ENCODE measurements at regions not wholly inside any gene's neighbourhood (a gene's known extent, or its start where the extent isn't known, plus 50 kb on each side); places are given as distances from the start of the nearest gene placed in this dataset.

- BruUV-seq (replicated peaks): no TSS peak
- POLR2A ChIA-PET: no interaction called here
- Histone ChIP-seq H3K9me3 (peaks cover 8% of the 10 kb centered on the region; the same call in 1 of the 2 replicates), H3K4me1 (no peaks in the 10 kb centered on the region), H3K27me3 (replicated peaks; ENCODE audit: control insufficient read depth, insufficient read depth, low read length) (no peaks in the 10 kb centered on the region), H3K4me3 (ENCODE audit: low read depth, low read length) (no peak overlapping the region), H3K36me3 (ENCODE audit: control insufficient read depth, insufficient read depth, low read length) (no peaks in the 10 kb centered on the region)
- Mint-ChIP-seq H3K27ac (ENCODE audit: unreplicated experiment) (no peak overlapping the region), H3K27me3 (ENCODE audit: insufficient read depth, unreplicated experiment) (peaks cover 11% of the 10 kb centered on the region), H3K4me1 (ENCODE audit: low read depth, unreplicated experiment) (no peaks in the 10 kb centered on the region), H3K4me3 (ENCODE audit: unreplicated experiment) (no peak overlapping the region), H3K36me3 (ENCODE audit: insufficient read depth, unreplicated experiment) (no peaks in the 10 kb centered on the region), H3K9me3 (ENCODE audit: unreplicated experiment) (no peaks in the 10 kb centered on the region)
- no peak for DNase-seq
- CTCF ChIA-PET: no interaction called here
- TF ChIP-seq CTCF (IDR thresholded peaks at IDR 0.05; ENCODE audit: insufficient read depth in 1 of 2, low read depth in 1 of 2, low read length in 1 of 2, severe bottlenecking in 1 of 2, unreplicated experiment in 1 of 2): no peak
- intact Hi-C loops (cut with micrococcal nuclease; ENCODE audit: unreplicated experiment): no loop called here
These were observed 381.1 kb upstream of the ZFP64 start for GRCh38 chr20:52572687-52573086.

GRCh38 chr20:52569201-52569600 lies 377.6 kb upstream of the ZFP64 start:
- TF ChIP-seq CTCF (IDR thresholded peaks at IDR 0.05; ENCODE audit: insufficient read depth in 1 of 2, low read depth in 1 of 2, low read length in 1 of 2, severe bottlenecking in 1 of 2, unreplicated experiment in 1 of 2): no peak

GRCh38 chr20:52565614-52566013 lies 374.0 kb upstream of the ZFP64 start:
- Histone ChIP-seq H3K4me3 (ENCODE audit: low read depth, low read length) (no peak overlapping the region), H3K9me3 (no peaks in the 10 kb centered on the region), H3K27me3 (replicated peaks; ENCODE audit: control insufficient read depth, insufficient read depth, low read length) (no peaks in the 10 kb centered on the region), H3K36me3 (ENCODE audit: control insufficient read depth, insufficient read depth, low read length) (no peaks in the 10 kb centered on the region), H3K4me1 (no peaks in the 10 kb centered on the region)
- POLR2A ChIA-PET: no interaction called here
- H3K36me3 Mint-ChIP-seq (ENCODE audit: insufficient read depth, unreplicated experiment): no peaks in the 10 kb centered on the region
- no peak for DNase-seq
- H3K9me3 Mint-ChIP-seq (ENCODE audit: unreplicated experiment): no peaks in the 10 kb centered on the region
- H3K4me1 Mint-ChIP-seq (ENCODE audit: low read depth, unreplicated experiment): no peaks in the 10 kb centered on the region
- TF ChIP-seq CTCF (IDR thresholded peaks at IDR 0.05; ENCODE audit: insufficient read depth in 1 of 2, low read depth in 1 of 2, low read length in 1 of 2, severe bottlenecking in 1 of 2, unreplicated experiment in 1 of 2): no peak
- H3K27me3 Mint-ChIP-seq (ENCODE audit: insufficient read depth, unreplicated experiment): peaks cover 7% of the 10 kb centered on the region
- CTCF ChIA-PET: no interaction called here
- H3K27ac Mint-ChIP-seq (ENCODE audit: unreplicated experiment): no peak overlapping the region
- intact Hi-C loops (cut with micrococcal nuclease; ENCODE audit: unreplicated experiment): no loop called here
- no TSS peak for BruUV-seq (replicated peaks)
- H3K4me3 Mint-ChIP-seq (ENCODE audit: unreplicated experiment): no peak overlapping the region

More at GRCh38 chr20:52569201-52569600, 377.6 kb upstream of the ZFP64 start:
- no peaks in the 10 kb centered on the region for H3K27me3 ChIP-seq (replicated peaks; ENCODE audit: control insufficient read depth, insufficient read depth, low read length)
- H3K9me3 ChIP-seq: peaks cover 2% of the 10 kb centered on the region; the same call in 1 of the 2 replicates
- Mint-ChIP-seq H3K9me3 (ENCODE audit: unreplicated experiment) (no peaks in the 10 kb centered on the region), H3K27me3 (ENCODE audit: insufficient read depth, unreplicated experiment) (peaks cover 9% of the 10 kb centered on the region), H3K36me3 (ENCODE audit: insufficient read depth, unreplicated experiment) (no peaks in the 10 kb centered on the region), H3K27ac (ENCODE audit: unreplicated experiment) (no peak overlapping the region), H3K4me3 (ENCODE audit: unreplicated experiment) (no peak overlapping the region), H3K4me1 (ENCODE audit: low read depth, unreplicated experiment) (no peaks in the 10 kb centered on the region)
- H3K36me3 ChIP-seq (ENCODE audit: control insufficient read depth, insufficient read depth, low read length): no peaks in the 10 kb centered on the region
- no TSS peak for BruUV-seq (replicated peaks)
- no peaks in the 10 kb centered on the region for H3K4me1 ChIP-seq
- POLR2A ChIA-PET: no interaction called here
- H3K4me3 ChIP-seq (ENCODE audit: low read depth, low read length): no peak overlapping the region
- no peak for DNase-seq
- CTCF ChIA-PET: no interaction called here
- intact Hi-C loops (cut with micrococcal nuclease; ENCODE audit: unreplicated experiment): no loop called here
